GM21423 (cell line): ENCODE measurements at regions not wholly inside any gene's neighbourhood (a gene's known extent, or its start where the extent isn't known, plus 50 kb on each side); places are given as distances from the start of the nearest gene placed in this dataset.
"Not testable (repeated sequence)": the region's sequence is repeated elsewhere in the genome, so short reads cannot be mapped to it uniquely, and the experiment has no call there.

ENCODE experiments used
- ATAC-seq: cut with Tn5 transposase; IDR thresholded peaks from one replicate; pipeline ENCODE4 v1.9.1; 2021; ENCODE audit warnings: mild to moderate bottlenecking, moderate library complexity; ENCODE audit not compliant: unreplicated experiment

DNA sequence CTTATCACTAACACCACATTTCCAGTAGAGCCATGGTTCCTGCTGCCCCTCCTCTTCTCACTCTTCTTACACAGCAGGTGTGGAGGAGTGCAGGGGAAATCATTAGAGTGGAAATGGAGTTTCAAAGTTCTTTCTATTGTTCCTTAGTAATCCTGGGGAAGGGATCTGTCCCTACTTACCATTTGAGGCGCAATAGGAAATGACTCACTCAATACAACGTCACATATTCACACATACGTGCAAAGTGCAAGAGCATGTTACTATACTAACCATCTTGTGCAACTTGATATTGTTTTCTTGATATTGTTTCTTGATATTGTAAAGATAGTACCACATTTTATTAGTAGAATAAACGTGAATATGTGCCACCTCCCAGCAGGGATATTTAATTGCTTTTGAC lies 1010.2 kb downstream of the DNAJB9 start:
- no peak for ATAC-seq

DNA sequence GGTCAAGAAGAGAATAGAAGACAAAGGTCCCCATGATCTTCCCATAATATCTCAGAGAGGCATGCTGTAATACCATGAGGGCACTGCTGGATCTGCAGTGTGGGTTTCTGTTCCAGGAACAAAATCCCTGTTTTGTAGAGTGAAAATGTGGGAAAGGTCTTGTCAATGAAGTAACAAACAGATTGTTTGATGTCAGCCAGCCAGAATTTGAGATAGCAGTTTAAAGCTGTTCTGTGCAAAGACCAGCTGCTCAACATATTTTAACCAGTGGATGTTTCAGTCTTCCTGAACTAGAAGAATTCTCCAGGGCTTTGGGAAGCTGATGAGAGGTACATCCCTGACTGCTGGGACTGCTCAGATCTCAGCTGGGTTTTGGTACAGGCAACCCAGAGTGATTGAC lies 1012.5 kb downstream of the DNAJB9 start:
- no peak for ATAC-seq

DNA sequence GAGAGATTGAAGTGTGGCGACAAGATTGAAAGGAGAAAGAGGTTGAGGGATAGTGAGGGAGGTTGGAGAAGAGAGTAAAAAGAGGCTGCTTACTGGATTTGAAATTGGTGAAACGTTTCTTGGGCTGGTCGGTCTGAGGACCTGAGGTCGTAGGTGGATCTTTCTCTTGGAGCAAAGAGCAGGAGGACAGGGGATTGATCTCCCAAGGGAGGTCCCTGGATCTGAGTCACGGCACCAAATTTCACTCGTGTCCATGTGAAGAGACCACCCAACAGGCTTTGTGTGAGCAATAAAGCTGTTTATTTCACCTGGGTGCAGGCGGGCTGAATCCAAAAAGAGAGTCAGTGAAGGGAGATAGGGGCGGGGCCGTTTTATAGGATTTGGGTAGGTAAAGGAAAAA lies 1027.3 kb downstream of the DNAJB9 start:
- ATAC-seq: not testable (repeated sequence)

DNA sequence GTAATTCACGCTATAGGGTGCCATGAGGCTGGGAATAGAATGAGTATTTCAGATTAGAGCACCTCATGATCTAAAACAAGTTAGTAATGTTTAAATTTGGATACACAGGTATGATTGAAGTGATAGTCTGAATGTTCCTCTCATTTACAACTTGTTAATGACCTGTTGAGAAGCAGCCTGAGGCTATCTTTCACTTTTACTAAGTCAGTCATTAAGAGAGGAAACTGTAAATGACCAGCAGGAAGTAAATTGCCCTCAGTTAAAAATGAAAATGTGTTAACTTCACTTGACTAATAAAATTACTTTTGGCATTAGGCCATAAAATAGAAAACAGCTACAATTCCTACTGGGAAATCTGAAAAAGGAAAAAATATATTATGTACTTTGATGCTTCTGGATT lies 1042.0 kb downstream of the DNAJB9 start:
- no peak for ATAC-seq

- no peak for ATAC-seq
These were observed 1046.9 kb downstream of the DNAJB9 start for GRCh38 chr7:109616551-109617069.

DNA sequence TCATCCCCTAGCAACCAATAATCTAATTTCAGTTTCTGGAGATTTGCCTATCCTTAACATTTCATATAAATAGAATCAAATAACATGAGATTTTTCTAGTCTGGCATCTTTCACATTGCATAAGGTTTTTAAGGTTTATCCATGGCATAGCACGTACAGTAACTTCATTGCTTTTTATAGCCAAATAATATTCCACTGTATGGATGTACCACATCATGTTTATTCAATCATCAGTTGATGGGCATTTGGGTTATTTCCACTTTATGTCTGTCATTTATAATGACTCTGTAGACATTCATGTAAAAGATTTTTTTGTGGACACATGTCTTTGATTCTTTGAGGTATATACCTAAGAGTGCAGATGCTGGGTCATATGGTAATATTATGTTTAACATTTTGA lies 1052.6 kb downstream of the DNAJB9 start:
- no peak for ATAC-seq

DNA sequence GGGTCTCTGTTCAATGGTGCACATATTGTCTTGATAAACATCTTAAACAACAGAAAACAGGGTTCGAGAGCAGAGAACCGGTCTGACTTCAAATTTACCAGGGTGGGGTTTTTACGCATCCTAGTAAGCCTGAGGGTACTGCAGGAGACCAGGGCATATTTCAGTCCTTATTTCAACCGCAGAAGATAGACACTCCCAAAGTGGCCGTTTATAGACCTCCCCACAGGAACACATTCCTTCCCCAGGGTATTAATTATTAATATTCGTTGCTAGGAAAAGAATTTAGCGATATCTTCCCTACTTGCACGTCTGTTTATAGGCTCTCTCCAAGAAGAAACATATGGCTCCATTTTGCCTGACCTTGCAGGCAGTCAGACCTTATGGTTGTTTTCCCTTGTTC lies 1063.2 kb downstream of the DNAJB9 start:
- not testable (repeated sequence) for ATAC-seq

DNA sequence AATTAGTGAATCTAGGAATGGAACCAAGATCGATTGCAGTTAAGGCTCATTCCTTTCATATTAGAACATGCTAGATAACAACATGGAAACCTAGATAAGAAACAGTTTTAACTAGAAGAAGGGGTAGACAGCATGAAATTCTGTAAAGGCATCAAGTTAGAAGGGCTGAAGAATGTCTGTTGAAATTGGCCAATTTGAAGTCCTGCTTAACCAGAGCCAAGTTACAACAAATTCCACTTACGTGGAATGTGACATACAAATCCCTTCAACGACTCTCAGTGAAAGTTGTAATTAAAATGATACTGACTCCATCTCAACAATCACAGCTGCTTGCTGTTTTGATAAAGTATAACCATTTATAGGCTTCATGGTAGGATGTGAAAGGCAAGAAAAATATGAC lies 1065.7 kb downstream of the DNAJB9 start:
- no peak for ATAC-seq

DNA sequence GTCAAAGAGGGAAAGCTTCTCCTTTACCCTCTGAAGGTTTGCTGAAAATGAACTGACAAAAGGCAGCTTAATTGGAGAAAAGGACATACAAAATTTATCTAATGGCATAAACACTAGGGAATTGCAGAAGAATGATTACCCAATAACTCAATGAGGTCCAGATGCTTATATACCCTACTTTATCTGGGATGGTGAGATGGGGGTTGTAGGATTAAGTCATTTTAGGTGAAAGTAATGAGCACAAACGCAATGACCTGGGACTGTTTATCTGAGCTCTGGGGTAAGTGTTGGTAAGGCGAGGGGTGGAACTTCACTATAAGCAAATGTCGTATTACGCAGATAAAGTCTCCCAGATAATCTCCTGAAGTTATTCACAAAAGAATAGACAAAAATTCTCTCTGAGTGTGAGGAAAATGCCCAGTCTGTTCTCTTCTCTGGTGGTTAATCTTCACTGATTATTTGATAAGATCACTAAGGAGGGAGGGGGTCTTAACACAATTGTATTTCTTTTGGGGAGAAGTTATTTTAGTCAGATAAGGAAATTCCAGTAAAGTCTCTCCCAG lies 1067.8 kb downstream of the DNAJB9 start:
- no peak for ATAC-seq

GRCh38 chr7:109638321-109638720 lies 1068.6 kb downstream of the DNAJB9 start:
- no peak for ATAC-seq

DNA sequence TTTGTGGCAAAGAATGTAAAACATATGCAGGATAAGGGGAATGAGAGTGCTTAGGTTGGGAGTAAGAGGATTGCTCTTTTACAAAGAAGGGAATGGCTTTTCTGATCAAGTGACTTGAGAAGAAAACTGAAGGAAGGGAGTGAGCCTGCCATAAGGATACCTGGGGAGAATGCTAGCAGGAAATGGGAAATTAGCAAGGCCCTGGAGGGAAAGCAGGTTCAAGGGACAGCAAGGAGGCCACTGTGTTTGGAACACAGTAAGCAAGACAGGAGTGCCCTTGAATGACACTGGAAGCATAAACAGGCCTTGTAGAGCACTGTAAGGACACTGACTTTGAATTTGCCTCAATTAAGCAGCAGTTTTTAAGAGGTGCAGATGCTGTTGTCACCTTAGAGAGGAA lies 1069.9 kb downstream of the DNAJB9 start:
- no peak for ATAC-seq

DNA sequence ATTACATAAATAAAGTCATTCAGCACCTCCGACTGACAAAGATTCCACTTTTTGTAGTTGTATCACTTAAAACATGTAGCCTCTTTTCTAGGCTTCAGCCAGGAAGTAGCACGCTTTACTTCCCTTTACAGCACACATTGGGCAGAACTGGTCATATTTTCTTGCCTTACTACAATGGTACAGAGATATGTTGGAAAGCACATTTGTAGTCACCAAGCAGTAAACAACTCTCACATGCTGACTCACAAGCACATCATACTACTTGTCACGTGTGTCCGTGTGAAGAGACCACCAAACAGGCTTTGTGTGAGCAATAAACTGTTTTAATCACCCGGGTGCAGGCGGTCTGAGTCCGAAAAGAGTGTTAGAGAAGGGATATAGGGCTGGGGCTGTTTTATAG lies 1071.8 kb downstream of the DNAJB9 start:
- no peak for ATAC-seq

- no peak for ATAC-seq
These were observed 1076.5 kb downstream of the DNAJB9 start for GRCh38 chr7:109646124-109646523.

DNA sequence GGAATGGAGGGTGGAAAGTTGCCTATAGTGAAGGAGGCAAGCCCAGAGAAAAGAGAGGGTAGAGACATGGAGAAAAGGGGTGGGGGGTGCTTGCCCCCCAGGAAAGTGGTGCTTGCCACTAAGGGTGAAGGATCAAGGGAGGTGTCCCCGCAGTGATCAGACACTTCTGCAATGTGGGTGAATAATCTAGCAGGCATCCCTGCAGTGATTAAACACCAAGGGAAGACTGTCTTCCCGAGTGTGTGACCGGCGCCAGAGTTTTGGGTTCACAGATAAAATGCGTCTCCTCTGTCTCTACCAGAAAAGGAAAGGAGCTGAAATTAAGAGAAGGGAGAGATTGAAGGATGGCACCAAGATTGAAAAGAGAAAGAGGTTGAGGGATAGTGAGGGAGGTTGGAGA lies 1076.9 kb downstream of the DNAJB9 start:
- ATAC-seq: not testable (repeated sequence)

- ATAC-seq: not testable (repeated sequence)
These were observed 1077.6 kb downstream of the DNAJB9 start for GRCh38 chr7:109647263-109647662.

DNA sequence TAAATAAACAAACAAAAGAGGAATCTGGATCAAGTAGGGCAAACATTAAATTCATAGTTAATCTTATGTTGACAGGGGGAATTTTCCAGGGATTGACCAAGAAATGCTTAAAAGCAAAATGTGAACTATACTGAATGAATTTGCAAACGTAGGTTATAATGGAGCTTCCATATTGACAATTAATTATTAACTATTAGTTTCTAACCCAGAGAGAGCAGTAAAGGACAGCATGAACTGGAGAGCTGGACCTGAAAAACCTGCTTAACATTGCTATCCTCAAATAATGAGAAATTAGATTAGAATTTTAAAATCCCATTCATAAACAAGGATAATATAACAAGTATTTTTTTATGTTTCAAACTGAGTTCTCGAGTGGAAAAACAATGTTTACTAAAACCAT lies 1089.6 kb downstream of the DNAJB9 start:
- ATAC-seq: no peak

DNA sequence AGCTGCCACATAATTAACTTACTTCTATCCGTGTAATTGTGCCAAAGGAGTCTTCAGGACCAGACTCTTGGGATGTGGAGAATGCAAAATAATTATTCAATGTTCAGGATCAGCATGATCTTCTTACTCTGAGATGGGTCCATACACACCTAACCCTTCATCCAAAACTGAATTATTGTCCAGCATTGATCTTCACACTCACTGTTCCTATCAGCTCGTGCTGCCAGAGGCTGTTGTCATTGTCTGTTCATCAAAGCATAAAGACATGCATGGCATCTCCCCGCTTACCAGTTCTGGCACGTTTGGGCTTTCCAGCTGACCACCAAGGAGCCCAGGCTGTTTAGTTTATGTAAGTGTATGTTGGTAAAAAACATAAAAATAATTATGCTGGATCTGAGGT lies 1090.7 kb downstream of the DNAJB9 start:
- ATAC-seq: no peak

GRCh38 chr7:109663806-109664205 lies 1094.1 kb downstream of the DNAJB9 start:
- no peak for ATAC-seq

GRCh38 chr7:109687269-109687668 lies 1117.6 kb downstream of the DNAJB9 start:
- ATAC-seq: not testable (repeated sequence)

GRCh38 chr7:109692613-109693012 lies 1122.9 kb downstream of the DNAJB9 start:
- not testable (repeated sequence) for ATAC-seq

DNA sequence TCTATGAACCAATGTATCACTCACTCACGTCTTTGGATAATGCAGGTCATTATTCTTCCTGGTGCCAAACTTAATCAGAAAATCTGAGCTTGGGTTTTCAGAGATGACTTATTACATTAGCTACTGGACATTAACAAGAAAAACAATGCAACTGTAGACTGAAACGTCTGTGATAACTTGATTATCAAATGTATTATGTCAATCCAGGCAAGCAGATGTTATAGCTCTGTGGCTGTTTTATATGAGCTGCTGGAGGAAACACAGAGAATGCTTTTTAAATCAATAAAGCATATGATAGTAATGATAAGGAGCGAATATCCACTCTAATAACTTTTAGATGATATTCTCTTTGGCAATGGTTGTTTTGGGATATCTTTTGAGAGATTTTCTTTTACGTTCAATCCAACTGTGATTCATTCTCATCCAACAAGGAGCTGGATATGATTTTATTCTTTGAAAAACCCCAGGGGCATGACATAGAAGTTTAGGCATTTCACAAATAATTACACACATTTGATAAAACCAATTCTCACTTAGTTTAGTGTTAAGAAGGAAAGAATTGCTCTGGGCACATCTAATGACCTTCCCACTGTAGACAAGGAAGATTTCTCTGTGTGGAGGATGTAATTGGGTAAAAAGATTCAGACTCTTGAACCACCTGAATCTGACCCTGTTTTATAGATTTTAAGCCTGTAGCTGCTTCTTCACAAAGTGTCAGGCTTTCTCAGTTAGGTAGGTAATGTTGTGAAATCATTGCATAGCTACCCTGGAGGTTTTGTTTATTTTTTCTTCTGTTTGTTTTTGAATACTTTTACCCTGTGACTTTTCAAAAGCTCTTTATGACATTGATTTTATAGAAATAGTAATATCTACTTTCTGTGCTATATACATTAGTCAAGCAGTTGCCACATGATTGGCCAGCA lies 1124.7 kb downstream of the DNAJB9 start:
- ATAC-seq: no peak

GRCh38 chr7:109695419-109695818 lies 1125.7 kb downstream of the DNAJB9 start:
- no peak for ATAC-seq
